HG03571 (cell line): ENCODE measurements at regions not wholly inside any gene's neighbourhood (a gene's known extent, or its start where the extent isn't known, plus 50 kb on each side); places are given as distances from the start of the nearest gene placed in this dataset.
"Not testable (repeated sequence)": the region's sequence is repeated elsewhere in the genome, so short reads cannot be mapped to it uniquely, and the experiment has no call there.

ENCODE experiments used
- ATAC-seq: cut with Tn5 transposase; IDR thresholded peaks from one replicate; pipeline ENCODE4 v1.9.1; 2021; ENCODE audit not compliant: unreplicated experiment

- not testable (repeated sequence) for ATAC-seq
Observed at GRCh38 chr11:96588793-96589192, 199.0 kb downstream of the JRKL start.

GRCh38 chr11:96595011-96595410 lies 205.2 kb downstream of the JRKL start:
- ATAC-seq: no peak

GRCh38 chr11:96607864-96608558 lies 218.2 kb downstream of the JRKL start:
- no peak for ATAC-seq

GRCh38 chr11:96614101-96614500 lies 224.3 kb downstream of the JRKL start:
- ATAC-seq: no peak

GRCh38 chr11:96614846-96615245 lies 225.0 kb downstream of the JRKL start:
- ATAC-seq: no peak

GRCh38 chr11:96620464-96621044 lies 230.7 kb downstream of the JRKL start:
- ATAC-seq: no peak

- no peak for ATAC-seq
Observed at GRCh38 chr11:96621161-96621560, 231.3 kb downstream of the JRKL start.

GRCh38 chr11:96622026-96622634 lies 232.3 kb downstream of the JRKL start:
- no peak for ATAC-seq

GRCh38 chr11:96624126-96624525 lies 234.3 kb downstream of the JRKL start:
- no peak for ATAC-seq

- ATAC-seq: no peak
Observed at GRCh38 chr11:96627376-96627775, 237.6 kb downstream of the JRKL start.

GRCh38 chr11:96635655-96636054 lies 245.8 kb downstream of the JRKL start:
- no peak for ATAC-seq

GRCh38 chr11:96641261-96641660 lies 251.4 kb downstream of the JRKL start:
- ATAC-seq: no peak

- no peak for ATAC-seq
Observed at GRCh38 chr11:96642583-96642982, 252.8 kb downstream of the JRKL start.

- no peak for ATAC-seq
Observed at GRCh38 chr11:96643173-96643572, 253.4 kb downstream of the JRKL start.

GRCh38 chr11:96647621-96648020 lies 257.8 kb downstream of the JRKL start:
- no peak for ATAC-seq

- no peak for ATAC-seq
Observed at GRCh38 chr11:96648991-96649390, 259.2 kb downstream of the JRKL start.

GRCh38 chr11:96652516-96652915 lies 262.7 kb downstream of the JRKL start:
- no peak for ATAC-seq

GRCh38 chr11:96655474-96655873 lies 265.7 kb downstream of the JRKL start:
- no peak for ATAC-seq

- ATAC-seq: no peak
Observed at GRCh38 chr11:96658436-96658835, 268.6 kb downstream of the JRKL start.

GRCh38 chr11:96664110-96664509 lies 274.3 kb downstream of the JRKL start:
- ATAC-seq: no peak

GRCh38 chr11:96680211-96681018 lies 290.6 kb downstream of the JRKL start:
- no peak for ATAC-seq
